Calu3 (cell line): ENCODE measurements at regions not wholly inside any gene's neighbourhood (a gene's known extent, or its start where the extent isn't known, plus 50 kb on each side); places are given as distances from the start of the nearest gene placed in this dataset.

Source experiments
- BruUV-seq: library from RNA; stranded (reverse); fragments of 400-500 nt; replicated peaks from 2 replicates; lab custom pipeline; 2021; lab: Mats Ljungman, UMichigan
- CTCF ChIA-PET: fragments of 300-600 bp; sonication (Branson Sonifier 250); formaldehyde crosslinking; loops from one replicate; lab custom pipeline; 2022; ENCODE audit warnings: antibody characterized with exemption; lab: Charles Lee
- DNase-seq: peaks from one replicate; pipeline ENCODE4 v3.0.0; 2022
- H3K27ac Mint-ChIP-seq: one replicate; pipeline ENCODE4 v1.8.0; 2022; ENCODE audit warnings: mixed read lengths; ENCODE audit not compliant: unreplicated experiment
- H3K27me3 Mint-ChIP-seq: one replicate; pipeline ENCODE4 v1.8.0; 2022; ENCODE audit warnings: mixed read lengths; ENCODE audit not compliant: unreplicated experiment
- H3K36me3 Mint-ChIP-seq: one replicate; pipeline ENCODE4 v1.8.0; 2022; ENCODE audit warnings: mild to moderate bottlenecking, moderate library complexity, mixed read lengths; ENCODE audit not compliant: insufficient read depth, unreplicated experiment
- H3K4me1 Mint-ChIP-seq: one replicate; pipeline ENCODE4 v1.8.0; 2022; ENCODE audit warnings: mild to moderate bottlenecking, low read depth, mixed read lengths; ENCODE audit not compliant: unreplicated experiment
- H3K4me3 Mint-ChIP-seq: one replicate; pipeline ENCODE4 v1.8.0; 2022; ENCODE audit warnings: mild to moderate bottlenecking, low read depth, moderate library complexity, mixed read lengths; ENCODE audit not compliant: unreplicated experiment
- H3K9me3 Mint-ChIP-seq: one replicate; pipeline ENCODE4 v1.8.0; 2022; ENCODE audit warnings: low read depth, mixed read lengths; ENCODE audit not compliant: unreplicated experiment
- intact Hi-C: fragments of 100-400 bp; cut with micrococcal nuclease; formaldehyde crosslinking; loops from one replicate; pipeline ENCODE4 v1.10.0; 2022; ENCODE audit not compliant: unreplicated experiment
- TF ChIP-seq, protein P1 (sequence below): fragments of 200-600 bp; IDR thresholded peaks from one replicate; pipeline ENCODE4 v1.8.0; 2022; ENCODE audit warnings: antibody characterized with exemption; ENCODE audit not compliant: unreplicated experiment

- CTCF ChIA-PET = no interaction called here
- Mint-ChIP-seq H3K27me3 (no peaks in the 10 kb centered on the region), H3K4me1 (no peaks in the 10 kb centered on the region), H3K9me3 (peaks cover 3% of the 10 kb centered on the region), H3K36me3 (no peaks in the 10 kb centered on the region), H3K27ac (no peak overlapping the region), H3K4me3 (no peak overlapping the region)
- no TSS peak for BruUV-seq
- intact Hi-C loops = no loop called here
- TF ChIP-seq, protein P1, sequence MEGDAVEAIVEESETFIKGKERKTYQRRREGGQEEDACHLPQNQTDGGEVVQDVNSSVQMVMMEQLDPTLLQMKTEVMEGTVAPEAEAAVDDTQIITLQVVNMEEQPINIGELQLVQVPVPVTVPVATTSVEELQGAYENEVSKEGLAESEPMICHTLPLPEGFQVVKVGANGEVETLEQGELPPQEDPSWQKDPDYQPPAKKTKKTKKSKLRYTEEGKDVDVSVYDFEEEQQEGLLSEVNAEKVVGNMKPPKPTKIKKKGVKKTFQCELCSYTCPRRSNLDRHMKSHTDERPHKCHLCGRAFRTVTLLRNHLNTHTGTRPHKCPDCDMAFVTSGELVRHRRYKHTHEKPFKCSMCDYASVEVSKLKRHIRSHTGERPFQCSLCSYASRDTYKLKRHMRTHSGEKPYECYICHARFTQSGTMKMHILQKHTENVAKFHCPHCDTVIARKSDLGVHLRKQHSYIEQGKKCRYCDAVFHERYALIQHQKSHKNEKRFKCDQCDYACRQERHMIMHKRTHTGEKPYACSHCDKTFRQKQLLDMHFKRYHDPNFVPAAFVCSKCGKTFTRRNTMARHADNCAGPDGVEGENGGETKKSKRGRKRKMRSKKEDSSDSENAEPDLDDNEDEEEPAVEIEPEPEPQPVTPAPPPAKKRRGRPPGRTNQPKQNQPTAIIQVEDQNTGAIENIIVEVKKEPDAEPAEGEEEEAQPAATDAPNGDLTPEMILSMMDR = no peak
- DNase-seq = no peak
These were observed 308.5 kb downstream of the TNS1 start for GRCh38 chr2:217694291-217694690.

GRCh38 chr2:217693363-217693762, 309.4 kb downstream of the TNS1 start:
- H3K27ac Mint-ChIP-seq = no peak overlapping the region

DNA sequence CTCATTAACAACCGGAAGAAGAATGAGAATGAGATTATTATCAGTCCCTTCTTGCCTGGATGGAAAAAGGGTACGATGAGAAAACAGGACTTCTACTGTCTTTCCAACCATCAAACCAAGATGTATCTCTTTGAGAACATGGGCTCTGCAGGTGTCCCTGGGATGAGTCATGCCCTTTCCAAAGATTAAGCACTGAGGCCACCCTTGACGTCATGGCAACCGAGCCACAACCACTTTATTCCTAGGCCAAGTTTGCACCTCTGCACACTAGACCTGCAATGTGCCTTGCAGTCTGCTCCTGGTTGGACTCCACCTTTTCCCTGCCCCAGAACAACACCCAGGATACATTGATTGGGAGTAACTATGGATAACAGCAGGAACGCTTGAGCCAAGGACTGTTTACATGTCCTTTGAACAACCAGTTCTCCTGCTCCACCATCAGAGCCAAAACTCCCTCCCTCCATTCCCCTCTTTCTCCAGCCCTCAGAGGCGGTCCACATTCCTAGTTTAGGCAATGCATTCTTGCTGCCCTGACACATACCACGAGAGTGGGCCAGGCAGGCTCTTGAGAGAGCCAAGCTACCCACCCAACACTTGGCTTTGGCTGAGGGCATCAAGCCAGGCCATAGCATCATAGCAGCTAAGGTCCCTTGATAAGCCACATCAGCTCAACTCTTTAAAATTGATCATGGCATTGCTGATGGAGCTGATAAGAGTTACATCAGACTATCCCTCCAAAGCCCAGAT, 310.7 kb downstream of the TNS1 start:
- no peaks in the 10 kb centered on the region for H3K27me3 Mint-ChIP-seq
- TF ChIP-seq, protein P1 = no peak
- no peak overlapping the region for H3K27ac Mint-ChIP-seq
- intact Hi-C loops = no loop called here
- H3K9me3 Mint-ChIP-seq = peaks cover 3% of the 10 kb centered on the region
- BruUV-seq = no TSS peak
- no peaks in the 10 kb centered on the region for H3K36me3 Mint-ChIP-seq
- no peak overlapping the region for H3K4me3 Mint-ChIP-seq
- CTCF ChIA-PET = no interaction called here
- H3K4me1 Mint-ChIP-seq = no peaks in the 10 kb centered on the region
- no peak for DNase-seq

More at GRCh38 chr2:217693363-217693762, 309.4 kb downstream of the TNS1 start:
- no peak overlapping the region for H3K4me3 Mint-ChIP-seq
- H3K9me3 Mint-ChIP-seq = peaks cover 3% of the 10 kb centered on the region
- TF ChIP-seq, protein P1 = no peak
- no peaks in the 10 kb centered on the region for H3K4me1 Mint-ChIP-seq
- no peak for DNase-seq
- no peaks in the 10 kb centered on the region for H3K36me3 Mint-ChIP-seq
- CTCF ChIA-PET = interaction anchor here (0.6 to 0.7 kb wide), 2 partner anchors 8 to 1000 kb away, joined by 3 read pairs; no protein-coding TSS in a partner anchor
- intact Hi-C loops = no loop called here
- no peaks in the 10 kb centered on the region for H3K27me3 Mint-ChIP-seq
- BruUV-seq = no TSS peak

DNA sequence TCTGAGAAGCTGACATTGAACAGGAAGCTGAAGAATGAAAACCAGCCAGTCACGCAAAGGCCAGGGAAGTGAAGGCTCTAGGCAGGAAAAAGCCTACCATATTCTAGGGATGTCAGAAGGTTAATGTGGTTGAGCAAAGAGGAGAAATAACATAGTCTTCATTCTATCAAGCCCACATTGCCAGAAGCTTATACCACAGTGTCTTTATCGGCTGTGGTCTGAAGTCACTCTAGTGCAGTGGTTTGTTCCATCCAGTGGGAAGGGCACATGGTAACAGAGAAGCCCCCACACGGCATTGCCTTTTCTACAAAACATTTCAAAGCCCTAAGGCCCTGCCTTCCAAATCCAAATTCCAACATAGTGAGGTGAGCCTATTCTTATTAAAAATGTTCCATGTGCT, 311.3 kb downstream of the TNS1 start:
- Mint-ChIP-seq H3K9me3 (peaks cover 3% of the 10 kb centered on the region), H3K36me3 (no peaks in the 10 kb centered on the region), H3K4me1 (no peaks in the 10 kb centered on the region), H3K27me3 (no peaks in the 10 kb centered on the region), H3K27ac (no peak overlapping the region), H3K4me3 (no peak overlapping the region)
- intact Hi-C loops = no loop called here
- CTCF ChIA-PET = no interaction called here
- DNase-seq = no peak
- BruUV-seq = no TSS peak
- TF ChIP-seq, protein P1 = no peak
